ENCODE measurements at regions not wholly inside any gene's neighbourhood (a gene's known extent, or its start where the extent isn't known, plus 50 kb on each side); places are given as distances from the start of the nearest gene placed in this dataset.

DNA sequence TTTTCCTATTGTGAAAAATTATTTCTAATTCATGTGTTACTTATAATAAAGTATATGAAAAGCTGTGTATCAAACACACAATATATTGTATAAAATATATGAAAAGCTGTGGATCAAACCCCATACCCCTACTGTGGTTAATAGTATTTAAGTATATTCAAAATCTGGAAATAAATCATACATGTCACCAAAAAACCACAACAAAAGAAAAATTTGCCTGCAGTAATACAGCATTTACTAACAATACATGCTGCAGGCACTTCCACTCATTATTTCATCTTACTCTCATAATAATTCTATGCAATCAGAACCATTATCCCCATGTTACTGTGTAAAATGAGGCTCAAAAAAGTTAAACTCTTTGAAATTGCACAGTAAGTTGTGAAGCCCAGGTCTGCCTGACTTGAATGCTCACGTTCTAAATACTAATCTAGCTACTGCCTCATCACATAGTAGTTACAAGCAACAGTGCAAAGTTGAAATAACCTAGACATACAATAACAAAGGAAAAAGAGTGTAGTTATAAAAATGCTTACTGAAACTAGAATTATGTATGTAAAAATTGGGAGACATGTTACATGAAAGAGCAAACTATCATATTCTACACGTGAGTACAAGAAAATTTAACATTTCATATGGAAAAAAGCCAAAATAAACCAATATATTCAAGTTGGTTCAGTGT, 61.7 kb downstream of the FAM217A start:
- Histone ChIP-seq H3K23ac (ENCODE audit: low read length in 2 of 2) (no peak overlapping the region), H3K79me1 (replicated peaks; ENCODE audit: low read length, poor library complexity, severe bottlenecking) (peaks cover 13% of the 10 kb centered on the region), H2AK5ac (ENCODE audit: low read length, severe bottlenecking) (no peak overlapping the region), H4K91ac (ENCODE audit: low read length) (no peak overlapping the region), H3K27me3 (ENCODE audit: control insufficient read depth in 1 of 2, insufficient read depth in 1 of 2, low read length in 2 of 2) (no peaks in the 10 kb centered on the region), H3K4me1 (ENCODE audit: control insufficient read depth, insufficient read depth, low read depth, low read length) (no peaks in the 10 kb centered on the region), H2AFZ (ENCODE audit: low read depth, low read length) (no peak overlapping the region), H3K9ac (ENCODE audit: low read length) (peak overlapping the region; percentile 99), H3K4ac (ENCODE audit: low read depth in 1 of 2, low read length in 2 of 2) (no peak overlapping the region), H3K36me3 (ENCODE audit: control insufficient read depth in 1 of 2, insufficient read depth in 2 of 2, low read depth in 1 of 2, low read length in 2 of 2) (peaks cover 0 to 13% of the 10 kb centered on the region in 2 experiments), H2BK5ac (ENCODE audit: low read depth, low read length, poor library complexity, severe bottlenecking) (no peak overlapping the region), H4K8ac (ENCODE audit: low read length) (no peak overlapping the region), H3K4me2 (ENCODE audit: low read length, poor library complexity, severe bottlenecking) (peak overlapping the region; percentile 70), H3K9me3 (ENCODE audit: control insufficient read depth, low read length) (no peaks in the 10 kb centered on the region), H2BK15ac (ENCODE audit: low read depth, poor library complexity, severe bottlenecking) (no peak overlapping the region), H3K18ac (ENCODE audit: low read depth in 1 of 2, low read length in 2 of 2) (no peak overlapping the region), H2BK120ac (ENCODE audit: low read depth, low read length) (no peak overlapping the region), H3K27ac (ENCODE audit: low read length, poor library complexity, severe bottlenecking) (no peak overlapping the region), H3K14ac (ENCODE audit: low read length in 2 of 2) (no peak overlapping the region), H3K4me3 (ENCODE audit: insufficient read depth in 1 of 2, low read depth in 1 of 2, low read length in 2 of 2) (peak overlapping the region in 1 of 2 experiments; percentile 92), H2BK12ac (ENCODE audit: low read length in 2 of 2) (no peak overlapping the region)
- 20% methylated on average over 1 of the region's 2 CpGs for WGBS
- DNase-seq, result peak; percentile 10

- H3K23ac ChIP-seq (ENCODE audit: low read length in 2 of 2), result no peak overlapping the region
- peaks cover 11% of the 10 kb centered on the region for H3K79me1 ChIP-seq (replicated peaks; ENCODE audit: low read length, poor library complexity, severe bottlenecking)
- H3K36me3 ChIP-seq (ENCODE audit: control insufficient read depth in 1 of 2, insufficient read depth in 2 of 2, low read depth in 1 of 2, low read length in 2 of 2), result peaks cover 0 to 13% of the 10 kb centered on the region in 2 experiments
- WGBS, result under 1% methylated on average over 9 of the region's 9 CpGs
- peak overlapping the region in 1 of 2 experiments; percentile 99 for H3K4ac ChIP-seq (ENCODE audit: low read depth in 1 of 2, low read length in 2 of 2)
- H4K91ac ChIP-seq (ENCODE audit: low read length), result no peak overlapping the region
- H3K4me3 ChIP-seq (ENCODE audit: insufficient read depth in 1 of 2, low read depth in 1 of 2, low read length in 2 of 2), result peak overlapping the region; percentile 79 to 92
- no peaks in the 10 kb centered on the region for H3K27me3 ChIP-seq (ENCODE audit: control insufficient read depth in 1 of 2, insufficient read depth in 1 of 2, low read length in 2 of 2)
- H3K4me2 ChIP-seq (ENCODE audit: low read length, poor library complexity, severe bottlenecking), result peak overlapping the region; percentile 70
- H4K8ac ChIP-seq (ENCODE audit: low read length), result no peak overlapping the region
- H3K9ac ChIP-seq (ENCODE audit: low read length), result peak overlapping the region; percentile 99
- H2AK5ac ChIP-seq (ENCODE audit: low read length, severe bottlenecking), result no peak overlapping the region
- H2BK12ac ChIP-seq (ENCODE audit: low read length in 2 of 2), result no peak overlapping the region
- H3K18ac ChIP-seq (ENCODE audit: low read depth in 1 of 2, low read length in 2 of 2), result no peak overlapping the region
- no peak overlapping the region for H2BK5ac ChIP-seq (ENCODE audit: low read depth, low read length, poor library complexity, severe bottlenecking)
- peak overlapping the region; percentile 99 for H3K27ac ChIP-seq (ENCODE audit: low read length, poor library complexity, severe bottlenecking)
- H2AFZ ChIP-seq (ENCODE audit: low read depth, low read length), result no peak overlapping the region
- H3K14ac ChIP-seq (ENCODE audit: low read length in 2 of 2), result no peak overlapping the region
- H3K4me1 ChIP-seq (ENCODE audit: control insufficient read depth, insufficient read depth, low read depth, low read length), result no peaks in the 10 kb centered on the region
- no peaks in the 10 kb centered on the region for H3K9me3 ChIP-seq (ENCODE audit: control insufficient read depth, low read length)
- H2BK120ac ChIP-seq (ENCODE audit: low read depth, low read length), result no peak overlapping the region
- peak; percentile 64 for DNase-seq
- H2BK15ac ChIP-seq (ENCODE audit: low read depth, poor library complexity, severe bottlenecking), result no peak overlapping the region
Observed at GRCh38 chr6:4017834-4018170, 61.1 kb downstream of the FAM217A start.

GRCh38 chr6:4018171-4018923, 60.6 kb downstream of the FAM217A start:
- Histone ChIP-seq H3K4me3 (ENCODE audit: insufficient read depth in 1 of 2, low read depth in 1 of 2, low read length in 2 of 2) (peak overlapping the region; percentile 79 to 92), H3K79me1 (replicated peaks; ENCODE audit: low read length, poor library complexity, severe bottlenecking) (peaks cover 11% of the 10 kb centered on the region), H3K27ac (ENCODE audit: low read length, poor library complexity, severe bottlenecking) (peak overlapping the region; percentile 99), H3K4ac (ENCODE audit: low read depth in 1 of 2, low read length in 2 of 2) (peak overlapping the region; percentile 30 to 99), H2BK5ac (ENCODE audit: low read depth, low read length, poor library complexity, severe bottlenecking) (peak overlapping the region; percentile 93), H2BK15ac (ENCODE audit: low read depth, poor library complexity, severe bottlenecking) (no peak overlapping the region), H2AFZ (ENCODE audit: low read depth, low read length) (peak overlapping the region; percentile 84), H2BK12ac (ENCODE audit: low read length in 2 of 2) (peak overlapping the region in 1 of 2 experiments; percentile 73), H3K27me3 (ENCODE audit: control insufficient read depth in 1 of 2, insufficient read depth in 1 of 2, low read length in 2 of 2) (no peaks in the 10 kb centered on the region), H3K4me1 (ENCODE audit: control insufficient read depth, insufficient read depth, low read depth, low read length) (no peaks in the 10 kb centered on the region), H3K9ac (ENCODE audit: low read length) (peak overlapping the region; percentile 99), H2AK5ac (ENCODE audit: low read length, severe bottlenecking) (no peak overlapping the region), H3K18ac (ENCODE audit: low read depth in 1 of 2, low read length in 2 of 2) (peak overlapping the region; percentile 92 to 96), H3K23ac (ENCODE audit: low read length in 2 of 2) (no peak overlapping the region), H3K36me3 (ENCODE audit: control insufficient read depth in 1 of 2, insufficient read depth in 2 of 2, low read depth in 1 of 2, low read length in 2 of 2) (peaks cover 0 to 9% of the 10 kb centered on the region in 2 experiments), H4K91ac (ENCODE audit: low read length) (peak overlapping the region; percentile 92), H3K4me2 (ENCODE audit: low read length, poor library complexity, severe bottlenecking) (peak overlapping the region; percentile 78), H2BK120ac (ENCODE audit: low read depth, low read length) (peak overlapping the region; percentile 85), H3K14ac (ENCODE audit: low read length in 2 of 2) (peak overlapping the region in 1 of 2 experiments; percentile 89), H3K9me3 (ENCODE audit: control insufficient read depth, low read length) (no peaks in the 10 kb centered on the region), H4K8ac (ENCODE audit: low read length) (peak overlapping the region; percentile 98)
- peak; percentile 96 for DNase-seq
- under 1% methylated on average over 47 of the region's 62 CpGs for WGBS

Measured in mesenchymal stem cell (in vitro differentiated cells and primary cell).